Erythroblast (primary cell): ENCODE measurements at regions not wholly inside any gene's neighbourhood (a gene's known extent, or its start where the extent isn't known, plus 50 kb on each side); places are given as distances from the start of the nearest gene placed in this dataset.

Experiments used
- DNase-seq, 2 experiments: peaks; one replicate each; lab custom pipeline; 2025; lab: John Stamatoyannopoulos, UW
- GATA1 ChIP-seq: IDR thresholded peaks from 2 replicates; pipeline ENCODE4 v1.6.1; 2011; ENCODE audit warnings: low read depth, mild to moderate bottlenecking, control low read depth, low read length, moderate library complexity
- POLR2A ChIP-seq: IDR thresholded peaks from 2 replicates; pipeline ENCODE4 v1.6.1; 2011; ENCODE audit warnings: mild to moderate bottlenecking, low read length

- TF ChIP-seq GATA1 (no peak), POLR2A (no peak)
- DNase-seq = no peak
Measured at GRCh38 chr4:116070283-116070682, 956.9 kb upstream of the NDST4 start.

GRCh38 chr4:116066711-116067245 lies 953.4 kb upstream of the NDST4 start:
- DNase-seq = no peak
- TF ChIP-seq POLR2A (no peak), GATA1 (no peak)

DNA sequence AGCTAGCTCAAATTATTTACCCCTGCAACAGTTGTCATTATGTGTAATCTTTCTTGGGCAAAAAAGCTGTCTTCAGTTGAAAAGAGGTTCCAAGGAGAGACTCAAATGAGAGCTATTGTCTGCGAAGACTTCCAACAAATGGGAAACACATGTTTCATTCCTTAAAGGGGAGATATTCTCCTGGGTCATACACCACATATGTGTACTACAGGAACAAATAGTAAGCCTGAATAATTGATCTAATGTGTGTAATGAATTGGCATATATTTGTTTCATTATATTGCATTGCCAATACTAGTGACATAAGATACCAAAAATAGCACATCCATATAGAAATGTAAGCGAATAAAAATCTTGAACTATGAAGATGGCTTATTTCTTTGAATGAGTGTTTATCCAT lies 950.9 kb upstream of the NDST4 start:
- DNase-seq = no peak
- TF ChIP-seq GATA1 (no peak), POLR2A (no peak)

GRCh38 chr4:116059361-116059760 lies 945.9 kb upstream of the NDST4 start:
- TF ChIP-seq POLR2A (no peak), GATA1 (no peak)
- DNase-seq = no peak

DNA sequence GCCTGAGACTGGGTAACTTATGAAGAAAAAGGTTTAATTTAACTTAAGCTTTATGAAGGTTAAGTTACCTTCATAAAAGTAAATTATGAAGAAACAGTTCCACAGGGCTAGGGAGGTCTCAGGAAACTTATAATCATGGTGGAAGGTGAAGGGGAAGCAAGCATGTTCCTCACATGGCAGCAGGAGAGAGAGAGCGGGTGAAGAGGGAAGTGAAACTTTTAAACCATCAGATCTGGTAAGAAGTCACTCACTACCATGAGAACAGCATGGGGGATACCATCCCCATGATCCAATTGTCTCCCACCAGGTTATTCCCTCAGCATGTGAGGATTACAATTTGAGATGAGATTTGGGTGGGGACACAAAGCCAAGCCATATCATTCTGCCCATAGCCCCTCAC lies 944.7 kb upstream of the NDST4 start:
- DNase-seq = no peak
- TF ChIP-seq POLR2A (no peak), GATA1 (no peak)

GRCh38 chr4:116055857-116056827 lies 942.7 kb upstream of the NDST4 start:
- no peak for TF ChIP-seq POLR2A
- no peak for TF ChIP-seq GATA1
- DNase-seq = peak; percentile 9 to 15

GRCh38 chr4:116027311-116027710 lies 913.9 kb upstream of the NDST4 start:
- TF ChIP-seq GATA1 (no peak), POLR2A (no peak)
- DNase-seq = no peak

DNA sequence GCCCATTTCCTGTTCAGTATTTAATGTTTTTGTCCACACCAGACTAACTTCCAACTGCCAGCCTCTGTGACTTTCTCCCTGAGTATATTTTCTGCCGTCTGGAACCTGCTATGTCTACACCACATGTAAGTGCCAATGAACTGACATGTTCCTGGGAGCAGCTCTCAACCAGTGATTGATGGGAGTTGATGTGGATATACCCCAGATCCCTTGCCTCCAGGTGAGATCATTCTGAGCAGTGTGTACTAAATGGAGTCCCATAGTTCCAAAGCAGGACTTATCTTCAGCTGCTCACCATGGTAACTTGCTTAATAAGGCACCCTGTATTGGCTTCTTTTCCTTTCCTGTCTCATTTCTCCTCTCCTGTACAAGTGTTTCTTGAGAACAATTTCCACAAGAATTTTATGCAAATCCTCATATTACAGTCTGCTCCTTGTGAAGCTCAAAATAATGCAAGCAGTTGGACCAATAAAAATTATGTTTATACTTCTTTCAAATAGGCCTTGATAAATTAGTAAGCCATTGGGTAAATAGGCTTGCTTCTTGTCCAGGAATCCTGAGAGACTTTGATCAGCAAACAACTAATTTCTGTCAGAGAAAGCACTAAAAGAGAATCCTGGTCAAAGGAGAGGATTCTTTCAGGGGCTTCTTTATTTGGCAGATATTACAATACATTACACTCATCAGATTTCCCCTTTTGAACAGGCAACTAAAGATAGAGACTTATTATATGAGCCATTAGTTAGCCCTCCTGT lies 911.7 kb upstream of the NDST4 start:
- TF ChIP-seq GATA1 = no peak
- no peak for TF ChIP-seq POLR2A
- DNase-seq = no peak

- TF ChIP-seq POLR2A = no peak
- no peak for TF ChIP-seq GATA1
- DNase-seq = no peak
Measured at GRCh38 chr4:116023049-116023448, 909.6 kb upstream of the NDST4 start.

DNA sequence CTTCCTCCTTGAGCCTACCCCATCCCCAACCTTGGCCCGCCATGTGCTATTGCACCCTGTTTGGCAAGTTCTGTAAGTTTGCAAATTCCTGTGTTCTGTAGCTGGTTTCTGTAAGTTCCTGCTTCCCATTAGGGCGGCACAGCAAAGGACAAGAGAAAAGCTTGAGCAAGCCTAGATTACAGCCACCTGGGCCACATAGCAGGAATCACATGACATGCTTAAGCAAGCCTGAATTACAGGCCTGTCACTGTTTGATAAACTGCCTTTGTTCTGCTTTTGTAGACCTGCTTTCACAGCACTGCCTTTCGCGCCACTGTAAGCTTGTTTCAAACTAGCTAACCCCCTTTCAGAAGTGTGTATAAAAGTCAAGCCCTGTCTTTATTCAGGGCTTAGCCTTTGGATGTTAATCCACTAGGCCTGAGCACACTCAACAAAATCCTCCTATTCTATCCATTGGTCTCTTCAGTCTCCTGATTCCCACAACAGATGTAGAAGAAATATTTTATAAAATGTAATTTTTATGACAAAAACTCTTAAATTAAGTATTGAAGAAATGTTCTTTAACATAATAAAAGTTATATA lies 906.8 kb upstream of the NDST4 start:
- TF ChIP-seq GATA1 (no peak), POLR2A (no peak)
- DNase-seq = no peak

DNA sequence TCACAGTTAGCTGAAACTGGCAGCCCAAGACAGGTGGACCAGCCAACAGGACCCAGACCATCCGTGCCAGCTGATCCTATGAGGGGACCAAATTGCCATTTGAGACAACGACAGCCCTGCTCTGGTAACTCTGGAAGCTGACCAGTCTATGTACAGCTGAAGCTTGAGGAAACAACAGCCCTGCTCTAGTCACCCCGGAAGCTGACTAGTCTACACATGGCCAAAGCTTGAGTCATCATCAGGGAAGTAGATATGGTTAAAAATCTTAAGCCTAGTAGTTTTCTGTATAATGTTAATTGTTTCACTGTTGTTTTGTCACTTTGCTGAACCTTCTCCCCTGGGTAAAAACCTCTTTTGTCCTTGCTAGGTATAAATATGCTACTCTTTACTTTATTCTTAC lies 905.4 kb upstream of the NDST4 start:
- DNase-seq = no peak
- no peak for TF ChIP-seq GATA1
- TF ChIP-seq POLR2A = no peak

DNA sequence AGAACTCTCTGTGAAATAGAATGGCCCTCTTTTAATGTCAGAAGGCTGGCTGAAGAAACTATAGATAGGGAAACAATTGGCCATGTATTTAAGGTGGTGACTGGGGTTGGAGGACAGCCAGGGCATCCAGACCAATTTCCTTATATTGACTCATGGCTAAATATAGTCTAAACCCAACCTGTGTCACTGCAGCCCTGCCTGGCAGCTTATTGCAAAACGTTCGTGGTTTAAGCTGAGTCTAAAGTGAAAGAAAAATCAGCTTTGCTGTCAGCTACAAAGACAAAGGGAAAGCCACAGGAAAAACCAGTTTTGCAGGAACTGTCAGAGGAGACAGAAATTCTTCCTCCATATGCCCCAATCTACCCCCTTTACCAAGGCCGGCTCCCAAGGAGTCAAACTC lies 902.8 kb upstream of the NDST4 start:
- no peak for DNase-seq
- TF ChIP-seq POLR2A (no peak), GATA1 (no peak)

- no peak for DNase-seq
- TF ChIP-seq GATA1 = no peak
- TF ChIP-seq POLR2A = no peak
Measured at GRCh38 chr4:116015549-116015948, 902.1 kb upstream of the NDST4 start.

DNA sequence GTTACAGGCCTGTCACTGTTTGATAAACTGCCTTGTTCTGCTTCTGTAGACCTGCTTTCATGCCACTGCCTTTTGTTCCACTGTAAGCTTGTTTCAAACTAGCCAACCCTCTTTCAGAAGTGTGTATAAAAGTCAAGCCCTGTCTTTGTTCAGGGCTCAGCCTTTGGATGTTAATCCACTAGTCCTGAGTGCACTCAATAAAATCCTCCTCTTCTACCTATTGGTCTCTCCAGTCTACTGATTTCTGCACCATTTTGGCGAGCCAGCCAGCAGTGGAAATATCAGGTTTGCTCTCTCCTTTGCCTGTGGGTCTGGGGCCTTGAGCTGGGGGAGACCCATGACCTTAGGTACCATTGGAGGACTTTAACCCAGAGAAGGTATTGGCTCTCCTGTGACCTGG lies 901.6 kb upstream of the NDST4 start:
- DNase-seq = peak in 1 of 2 experiments; percentile 20
- TF ChIP-seq POLR2A (no peak), GATA1 (no peak)
